HG03439 (cell line): ENCODE measurements at regions not wholly inside any gene's neighbourhood (a gene's known extent, or its start where the extent isn't known, plus 50 kb on each side); places are given as distances from the start of the nearest gene placed in this dataset.
"Not testable (repeated sequence)": the region's sequence is repeated elsewhere in the genome, so short reads cannot be mapped to it uniquely, and the experiment has no call there.

Source experiments
- ATAC-seq: cut with Tn5 transposase; IDR thresholded peaks from one replicate; pipeline ENCODE4 v1.9.1; 2021; ENCODE audit warnings: mild to moderate bottlenecking, moderate library complexity; ENCODE audit not compliant: unreplicated experiment

DNA sequence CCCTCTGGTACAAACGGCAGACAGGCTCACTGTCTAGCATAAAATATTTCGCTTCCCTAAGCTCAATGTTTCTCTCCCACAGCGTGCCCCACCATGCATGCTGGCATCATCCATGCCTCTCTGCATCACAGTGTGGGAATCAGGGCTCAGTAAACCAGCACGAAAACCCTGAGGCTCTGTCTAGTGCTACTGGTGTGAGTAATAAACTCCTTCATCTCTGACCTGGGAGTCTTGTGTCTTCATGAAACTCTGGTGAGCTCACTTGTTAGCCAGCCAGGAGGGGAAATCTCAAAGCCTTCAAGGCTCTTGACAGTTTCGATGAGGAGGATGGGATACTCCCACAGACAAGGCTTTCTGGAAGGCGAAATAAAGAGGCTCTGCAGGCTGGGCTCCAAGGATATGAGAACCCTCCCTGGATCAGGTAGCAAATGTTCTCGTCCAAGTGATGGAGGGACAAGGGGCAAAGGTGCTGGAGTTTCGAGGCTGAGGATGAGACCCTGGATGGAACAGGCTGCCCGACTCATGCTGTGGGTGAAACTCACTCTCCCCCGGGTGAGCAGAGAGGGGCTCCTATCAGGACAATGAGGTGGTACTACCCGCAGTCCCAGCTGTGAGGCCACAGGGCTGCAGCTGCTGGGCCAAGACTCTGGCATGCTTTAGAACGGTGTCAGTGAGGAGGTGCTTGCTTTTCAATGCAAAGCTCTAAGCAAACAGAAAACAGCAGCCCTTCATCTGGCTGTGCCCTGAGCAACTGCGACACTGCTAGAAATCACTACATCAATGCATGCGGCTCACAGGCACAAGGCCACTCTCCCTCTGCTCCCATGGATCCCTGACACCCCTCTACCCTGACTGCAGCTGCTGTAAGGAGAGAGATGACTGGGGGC is 69.3 kb downstream of the SHANK2 start:
- no peak for ATAC-seq

DNA sequence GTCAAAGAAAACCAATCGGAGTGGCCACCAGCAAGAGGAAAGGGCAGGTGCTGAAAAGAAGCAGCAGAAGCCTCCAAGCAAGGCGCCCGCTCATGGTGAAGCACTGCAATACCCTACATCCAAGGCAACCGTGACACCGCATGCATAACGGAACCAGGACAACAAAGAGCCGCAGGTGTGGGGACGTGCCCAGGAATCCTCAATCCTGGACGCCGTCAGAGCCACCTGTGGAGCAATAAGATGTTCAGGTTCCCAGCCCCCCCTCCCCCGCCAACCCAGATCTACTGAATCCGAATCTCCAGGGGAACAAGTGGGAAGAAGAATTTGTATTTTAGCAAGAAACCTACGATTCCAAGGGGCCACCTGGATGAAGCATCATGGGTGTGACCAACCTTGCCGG is 70.8 kb downstream of the SHANK2 start:
- no peak for ATAC-seq

DNA sequence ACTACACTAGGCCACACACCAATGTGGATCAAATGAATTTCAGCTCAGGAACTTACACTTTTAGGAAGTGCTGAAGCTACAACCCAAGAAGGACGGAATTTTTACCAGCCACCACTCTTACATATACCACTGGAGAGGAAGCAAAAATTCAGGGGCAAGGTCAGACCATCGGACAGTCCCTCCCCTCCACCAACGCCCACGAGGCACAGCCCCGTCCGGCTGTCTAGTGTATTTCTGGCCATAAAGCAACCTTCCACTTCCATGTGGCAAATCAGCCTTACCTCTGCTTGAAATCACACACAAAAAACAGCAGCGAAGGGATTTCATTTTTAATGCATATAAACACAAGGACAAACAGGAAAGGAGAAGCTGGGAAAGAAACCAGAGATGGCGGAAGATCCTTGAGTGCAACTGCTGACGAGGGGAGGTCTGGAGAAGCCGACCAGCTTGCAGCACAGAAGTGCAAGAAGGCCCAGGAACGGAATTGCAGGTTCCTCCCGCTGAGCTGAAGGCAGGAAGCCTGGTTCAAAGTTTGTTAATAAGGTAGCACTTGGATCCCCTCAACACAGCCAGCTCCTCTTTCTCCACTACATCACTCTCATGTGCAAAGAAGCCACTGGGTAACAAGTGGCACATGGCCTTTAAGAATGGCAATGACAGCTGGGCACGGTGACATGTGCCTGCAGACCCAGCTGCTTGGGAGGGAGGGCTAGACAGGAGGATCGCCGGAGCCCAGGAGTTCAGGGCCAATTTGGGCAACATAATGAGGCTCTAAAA is 71.5 kb downstream of the SHANK2 start:
- ATAC-seq, result no peak

DNA sequence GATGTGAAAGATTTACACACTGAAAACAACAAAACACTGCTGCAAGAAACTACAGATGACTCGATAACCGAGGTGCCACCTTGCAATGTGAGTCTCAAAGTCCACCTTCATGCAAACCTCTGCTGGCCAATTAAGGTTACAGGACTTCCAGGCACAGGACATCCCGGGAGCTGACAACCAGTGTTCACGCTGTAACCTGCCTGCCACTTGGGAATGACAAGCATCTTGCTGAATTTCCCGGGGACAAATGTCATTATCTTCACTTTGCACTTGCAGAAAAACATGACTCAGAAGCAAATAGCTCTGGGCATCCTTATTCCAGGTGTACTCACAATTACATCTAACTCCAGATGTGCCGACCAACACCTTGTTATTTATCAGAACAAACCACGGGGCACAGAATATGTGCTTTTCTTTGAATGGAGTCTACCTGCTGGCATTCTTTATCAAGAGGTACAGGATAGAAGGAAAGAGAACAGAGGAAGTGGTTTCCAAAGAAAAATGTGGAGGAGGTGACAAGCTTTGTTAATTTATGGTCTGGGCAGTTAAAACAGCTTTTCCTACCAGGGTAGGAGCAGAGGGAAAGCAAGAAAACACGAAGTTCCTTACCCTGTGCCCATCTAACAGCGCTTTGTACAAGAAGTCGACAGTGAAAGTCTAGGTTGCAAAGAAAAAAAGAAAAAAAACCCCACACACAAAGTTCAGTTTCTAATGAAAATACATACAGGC is 72.3 kb downstream of the SHANK2 start:
- ATAC-seq, result no peak

DNA sequence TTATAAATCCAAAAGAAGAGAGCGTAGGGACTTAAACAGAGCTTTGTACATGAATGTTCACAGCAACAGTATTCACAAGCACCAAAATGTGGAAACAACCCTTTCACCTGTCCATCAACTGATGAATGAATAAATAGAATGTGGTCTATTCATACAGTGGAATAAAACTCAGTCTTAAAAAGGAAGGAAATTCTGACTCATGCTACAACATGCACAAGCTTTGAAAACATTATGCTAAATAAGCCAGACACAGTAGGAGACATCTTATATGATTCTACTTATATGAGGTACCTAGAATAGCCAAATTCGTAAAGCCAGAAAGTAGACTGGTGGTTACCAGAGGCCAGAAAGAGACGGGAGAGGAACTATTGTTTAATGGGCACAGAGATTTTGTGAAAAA is 74.3 kb downstream of the SHANK2 start:
- ATAC-seq, result no peak

- ATAC-seq, result no peak
Observed at GRCh38 chr11:71176812-71177211, 75.6 kb downstream of the SHANK2 start.

GRCh38 chr11:71173709-71174108 is 78.7 kb downstream of the SHANK2 start:
- no peak for ATAC-seq

DNA sequence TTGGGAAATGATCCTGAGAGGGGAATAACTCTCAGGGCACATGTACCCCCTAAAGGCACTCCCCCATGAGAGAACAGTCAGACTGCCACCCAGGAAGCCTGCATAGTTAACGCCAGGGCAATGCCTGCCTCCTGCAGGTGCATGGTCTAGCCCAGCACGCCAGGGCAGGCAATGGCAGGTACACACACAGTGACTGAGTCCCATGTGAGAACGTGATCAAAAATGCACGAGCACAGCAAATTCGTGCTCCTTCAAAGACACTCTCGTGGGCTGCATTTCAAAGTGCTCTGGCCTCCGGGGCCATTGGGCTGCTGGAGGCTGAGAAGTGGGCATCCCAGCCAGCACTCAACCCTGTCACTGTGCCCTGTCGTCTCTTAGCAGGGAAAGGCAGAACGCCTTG is 79.7 kb downstream of the SHANK2 start:
- no peak for ATAC-seq

GRCh38 chr11:71171576-71171975 is 80.8 kb downstream of the SHANK2 start:
- ATAC-seq, result no peak

DNA sequence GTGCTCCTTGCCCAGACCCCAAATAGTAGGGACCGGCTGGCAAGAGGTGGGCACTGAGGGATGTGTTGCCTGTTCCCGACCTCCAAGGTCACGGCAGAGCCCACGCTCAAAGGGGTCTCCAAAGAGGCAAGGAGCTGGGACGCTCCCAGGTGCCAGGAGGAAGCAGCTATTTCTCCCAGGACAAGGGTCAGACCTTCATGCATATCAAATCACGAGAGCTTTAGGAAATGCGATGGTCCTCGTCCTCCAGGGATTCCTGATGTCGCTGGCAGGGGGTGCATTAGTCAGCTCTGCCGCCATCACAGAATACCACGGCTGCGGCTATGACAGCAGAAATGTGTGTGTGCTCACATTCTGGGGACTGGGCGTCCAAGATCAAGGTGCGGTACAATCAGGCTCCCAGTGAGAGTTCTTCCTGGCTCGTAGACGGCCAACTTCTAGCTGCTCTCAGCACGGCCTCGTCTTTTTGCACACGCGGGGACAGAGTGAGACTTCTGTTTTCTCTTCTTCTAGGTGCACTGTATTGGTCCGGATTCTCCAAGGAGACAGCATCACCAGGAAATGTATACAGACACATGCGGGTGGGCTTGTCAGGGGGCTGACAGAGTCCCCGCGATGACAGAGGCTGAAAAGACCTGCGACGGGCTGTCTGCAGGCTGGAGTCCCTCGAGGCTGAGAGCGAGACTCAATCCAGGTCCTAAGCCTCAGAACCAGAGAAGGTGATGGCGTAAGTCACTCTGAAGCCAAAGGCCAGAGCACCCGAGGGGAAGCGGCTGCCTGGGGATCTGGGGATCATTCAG is 81.6 kb downstream of the SHANK2 start:
- ATAC-seq, result no peak

- ATAC-seq, result no peak
Observed at GRCh38 chr11:71169313-71169712, 83.1 kb downstream of the SHANK2 start.

GRCh38 chr11:71167814-71168213 is 84.6 kb downstream of the SHANK2 start:
- ATAC-seq, result not testable (repeated sequence)

- no peak for ATAC-seq
Observed at GRCh38 chr11:71165771-71166170, 86.6 kb downstream of the SHANK2 start.

DNA sequence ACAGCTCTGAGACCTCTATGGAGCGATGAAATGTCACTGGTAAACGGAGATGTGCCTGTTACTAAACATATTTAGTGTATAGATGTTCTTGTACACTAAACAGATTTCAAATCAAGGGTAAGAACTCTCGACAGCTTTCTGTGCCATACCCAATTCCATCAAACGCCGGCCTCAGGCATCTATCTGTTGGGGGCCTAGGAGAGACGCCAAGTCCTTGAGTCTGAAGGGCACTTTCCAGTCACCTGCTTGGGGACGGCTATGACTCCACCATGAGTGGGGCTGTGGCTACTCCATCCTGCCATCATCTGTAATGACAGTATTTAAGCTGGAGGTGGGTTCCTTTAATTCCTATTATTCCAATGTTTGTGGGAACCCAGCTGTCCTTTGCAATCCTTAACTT is 87.8 kb downstream of the SHANK2 start:
- ATAC-seq, result no peak

DNA sequence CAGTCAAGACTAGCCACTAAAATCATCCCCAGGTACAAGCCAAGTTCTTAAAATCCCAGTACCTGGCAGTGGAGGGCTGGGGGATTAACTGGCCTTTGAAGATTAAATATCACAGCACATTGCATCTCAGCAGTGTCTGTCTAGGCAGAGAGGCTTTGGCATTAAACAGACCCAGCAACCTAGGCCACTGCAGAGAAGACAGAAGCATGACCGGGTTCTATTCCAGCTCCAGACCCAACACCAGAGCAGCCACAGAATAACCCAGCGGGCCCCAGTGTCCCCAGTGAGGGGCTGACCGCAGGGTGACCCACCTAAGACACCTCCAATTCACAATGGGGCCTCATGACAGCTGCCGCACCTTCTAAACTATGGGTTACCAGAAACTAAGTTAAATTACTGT is 88.2 kb downstream of the SHANK2 start:
- no peak for ATAC-seq

DNA sequence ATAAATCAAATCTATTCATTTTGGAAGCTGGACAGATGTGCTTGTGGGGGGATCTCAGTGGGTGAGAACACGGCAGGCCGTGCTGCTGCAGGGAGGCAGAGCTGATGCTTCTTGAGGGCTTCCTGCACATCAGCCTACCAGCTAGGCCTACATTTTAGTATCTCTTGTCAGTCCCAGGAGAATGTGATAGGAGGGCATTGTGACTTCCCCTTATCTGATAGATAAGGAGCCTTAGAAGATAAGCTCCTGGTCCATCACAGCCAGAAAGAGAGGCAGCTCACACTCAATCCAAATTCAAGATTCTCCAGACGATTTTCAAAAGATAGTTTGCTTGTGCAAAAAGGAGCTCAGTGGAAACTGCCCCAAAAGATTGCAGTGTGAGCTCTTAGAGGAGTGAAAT is 89.0 kb downstream of the SHANK2 start:
- ATAC-seq, result no peak

DNA sequence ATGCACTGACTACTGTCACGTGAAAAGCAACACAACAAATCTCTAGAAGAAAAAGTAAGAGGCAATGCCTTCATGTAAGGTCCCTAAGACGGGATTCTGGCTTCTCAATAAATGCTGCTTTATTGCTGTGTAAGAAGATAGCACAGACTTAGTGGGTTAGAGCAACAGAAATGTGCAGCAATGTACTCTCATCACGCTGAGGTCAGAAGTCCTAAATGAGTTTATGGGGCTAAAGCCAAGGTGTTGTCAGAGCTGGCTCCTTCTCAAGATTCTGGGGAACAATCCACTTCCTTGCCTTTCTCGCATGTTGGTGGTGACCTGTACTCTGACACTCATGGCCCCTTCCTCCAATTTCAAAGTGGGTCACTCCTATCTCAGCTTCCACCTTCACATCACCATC is 93.4 kb downstream of the SHANK2 start:
- ATAC-seq, result no peak

DNA sequence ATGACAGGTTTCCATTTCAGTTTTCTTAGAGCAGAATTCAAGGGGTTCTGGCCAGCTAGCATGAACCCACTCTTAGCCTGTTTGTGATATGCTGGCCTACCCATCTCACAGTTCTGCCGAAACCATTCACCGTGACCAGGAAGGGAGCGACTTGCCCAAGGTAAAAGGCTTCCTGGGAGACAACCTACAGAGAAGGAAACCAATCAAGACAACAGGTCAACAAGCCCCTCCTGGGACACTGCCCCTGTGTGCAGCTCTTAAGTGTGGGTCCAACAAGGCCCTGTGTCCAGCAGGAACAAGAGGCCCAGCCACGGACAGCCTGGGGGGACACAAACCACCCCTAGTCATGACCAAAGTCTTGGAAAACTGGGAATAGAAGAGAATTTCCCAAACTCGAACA is 94.7 kb downstream of the SHANK2 start:
- not testable (repeated sequence) for ATAC-seq

- no peak for ATAC-seq
Observed at GRCh38 chr11:71156301-71156700, 96.1 kb downstream of the SHANK2 start.

DNA sequence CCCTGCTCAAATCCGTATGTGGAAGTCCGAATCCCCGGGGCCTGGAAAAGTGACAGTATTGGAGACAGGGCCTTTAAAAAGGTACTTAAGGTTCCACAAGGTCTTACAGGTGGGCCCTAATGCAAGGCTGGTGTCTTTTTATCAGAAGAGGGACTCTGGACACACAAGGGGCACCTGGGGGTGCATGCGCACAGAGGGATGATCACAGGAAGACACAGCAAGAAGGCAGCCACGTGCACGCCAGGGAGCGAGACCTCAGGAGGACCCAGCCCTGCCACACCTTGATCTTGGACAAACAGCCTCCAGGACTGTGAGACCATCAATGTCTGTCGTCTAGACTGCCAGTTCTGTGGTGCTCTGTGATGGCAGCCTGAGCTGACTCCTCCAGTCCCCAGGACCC is 96.5 kb downstream of the SHANK2 start:
- ATAC-seq, result no peak
